22Rv1 (cell line): ENCODE measurements at regions not wholly inside any gene's neighbourhood (a gene's known extent, or its start where the extent isn't known, plus 50 kb on each side); places are given as distances from the start of the nearest gene placed in this dataset.

Source experiments
- H3K27ac ChIP-seq: fragments of 450-650 bp; 2 replicates; pipeline ENCODE4 v1.5.1; 2017
- ZFX ChIP-seq: fragments of 450-650 bp; IDR thresholded peaks from 2 replicates; pipeline ENCODE4 v1.6.1; 2017; ENCODE audit warnings: antibody characterized with exemption, borderline replicate concordance
- TF ChIP-seq, protein P1 (sequence below): fragments of 450-650 bp; IDR thresholded peaks from 2 replicates; pipeline ENCODE4 v1.5.1; 2017; ENCODE audit warnings: mild to moderate bottlenecking

DNA sequence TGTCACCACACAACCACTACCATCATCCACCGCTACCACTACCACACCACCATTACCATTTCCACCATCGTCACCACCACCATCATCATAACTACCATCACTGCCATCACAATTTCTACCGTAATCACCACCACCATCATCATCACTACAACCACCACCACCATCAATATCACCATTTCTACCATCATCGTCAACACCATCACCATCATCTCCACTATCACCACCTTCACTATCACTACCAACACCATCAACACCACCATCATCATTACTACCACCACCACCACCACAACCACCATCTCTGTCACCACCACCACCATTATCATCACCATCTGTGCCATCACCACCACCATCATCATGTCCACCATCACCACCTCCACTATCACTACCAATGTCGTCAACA lies 524.5 kb upstream of the C16orf82 start:
- TF ChIP-seq ZFX, result no peak
- TF ChIP-seq, protein P1, sequence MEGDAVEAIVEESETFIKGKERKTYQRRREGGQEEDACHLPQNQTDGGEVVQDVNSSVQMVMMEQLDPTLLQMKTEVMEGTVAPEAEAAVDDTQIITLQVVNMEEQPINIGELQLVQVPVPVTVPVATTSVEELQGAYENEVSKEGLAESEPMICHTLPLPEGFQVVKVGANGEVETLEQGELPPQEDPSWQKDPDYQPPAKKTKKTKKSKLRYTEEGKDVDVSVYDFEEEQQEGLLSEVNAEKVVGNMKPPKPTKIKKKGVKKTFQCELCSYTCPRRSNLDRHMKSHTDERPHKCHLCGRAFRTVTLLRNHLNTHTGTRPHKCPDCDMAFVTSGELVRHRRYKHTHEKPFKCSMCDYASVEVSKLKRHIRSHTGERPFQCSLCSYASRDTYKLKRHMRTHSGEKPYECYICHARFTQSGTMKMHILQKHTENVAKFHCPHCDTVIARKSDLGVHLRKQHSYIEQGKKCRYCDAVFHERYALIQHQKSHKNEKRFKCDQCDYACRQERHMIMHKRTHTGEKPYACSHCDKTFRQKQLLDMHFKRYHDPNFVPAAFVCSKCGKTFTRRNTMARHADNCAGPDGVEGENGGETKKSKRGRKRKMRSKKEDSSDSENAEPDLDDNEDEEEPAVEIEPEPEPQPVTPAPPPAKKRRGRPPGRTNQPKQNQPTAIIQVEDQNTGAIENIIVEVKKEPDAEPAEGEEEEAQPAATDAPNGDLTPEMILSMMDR, result no peak
- no peak overlapping the region for H3K27ac ChIP-seq

DNA sequence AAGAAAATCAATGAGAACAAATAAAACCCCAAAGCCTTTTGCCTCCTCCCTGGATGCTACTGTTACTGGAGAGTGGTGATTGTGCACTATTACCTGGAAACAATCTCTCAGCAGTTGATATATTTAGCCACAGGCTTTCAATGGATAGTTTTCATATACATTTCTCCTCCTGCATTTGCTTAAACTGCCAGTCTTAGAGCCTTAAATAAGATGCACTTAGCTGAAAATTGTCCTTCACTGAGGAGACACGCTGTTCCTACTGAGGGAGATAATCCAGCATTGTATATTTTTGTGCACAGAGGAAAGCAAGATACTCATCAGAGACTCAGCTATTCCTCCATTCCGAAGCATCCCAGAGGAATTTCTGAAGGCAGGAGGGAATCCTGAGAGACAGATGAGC lies 520.2 kb upstream of the C16orf82 start:
- TF ChIP-seq, protein P1, result no peak
- no peak for TF ChIP-seq ZFX
- no peak overlapping the region for H3K27ac ChIP-seq

DNA sequence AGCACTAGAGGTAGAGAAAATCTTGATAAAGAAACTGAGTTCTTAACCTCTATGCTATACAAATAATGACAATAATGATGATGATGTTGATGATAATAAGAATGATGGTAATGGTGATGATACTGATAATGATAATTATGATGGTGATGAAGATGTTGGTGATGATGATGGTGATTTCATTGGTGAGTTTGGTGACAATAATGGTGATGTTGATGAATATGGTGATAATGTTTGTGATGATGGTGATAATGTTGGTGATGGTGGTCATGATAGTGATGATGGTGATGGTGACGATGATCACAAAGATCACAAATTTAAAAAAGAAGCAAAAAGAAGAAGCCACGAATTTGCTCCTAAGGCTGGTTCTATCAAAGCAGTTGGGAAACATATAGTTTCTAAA lies 519.0 kb upstream of the C16orf82 start:
- TF ChIP-seq, protein P1, result no peak
- TF ChIP-seq ZFX, result no peak
- H3K27ac ChIP-seq, result no peak overlapping the region

DNA sequence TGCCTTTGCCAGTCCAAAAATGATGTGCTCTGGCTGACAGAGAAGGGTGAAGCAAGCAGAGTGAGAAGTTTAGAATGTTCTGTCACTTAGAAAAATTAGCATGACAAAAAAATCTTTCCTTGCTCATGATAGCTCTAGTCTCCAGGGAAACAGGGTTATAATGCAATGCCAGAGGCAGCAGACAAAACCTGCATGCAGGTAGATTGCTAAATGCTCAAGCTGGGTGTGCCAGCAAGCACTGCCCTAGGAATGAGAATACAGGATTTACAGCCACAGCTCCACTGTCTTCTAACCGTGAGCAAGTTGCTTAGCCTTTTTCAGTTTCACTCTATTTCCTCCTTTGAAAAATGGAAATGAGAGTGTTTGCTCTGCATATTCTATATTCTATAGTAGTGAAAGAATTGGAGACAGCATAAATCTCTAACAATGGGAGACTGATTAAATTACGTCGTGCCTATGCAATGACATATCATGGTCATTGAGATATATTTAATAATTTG lies 516.6 kb upstream of the C16orf82 start:
- TF ChIP-seq, protein P1, result no peak
- no peak for TF ChIP-seq ZFX
- no peak overlapping the region for H3K27ac ChIP-seq

DNA sequence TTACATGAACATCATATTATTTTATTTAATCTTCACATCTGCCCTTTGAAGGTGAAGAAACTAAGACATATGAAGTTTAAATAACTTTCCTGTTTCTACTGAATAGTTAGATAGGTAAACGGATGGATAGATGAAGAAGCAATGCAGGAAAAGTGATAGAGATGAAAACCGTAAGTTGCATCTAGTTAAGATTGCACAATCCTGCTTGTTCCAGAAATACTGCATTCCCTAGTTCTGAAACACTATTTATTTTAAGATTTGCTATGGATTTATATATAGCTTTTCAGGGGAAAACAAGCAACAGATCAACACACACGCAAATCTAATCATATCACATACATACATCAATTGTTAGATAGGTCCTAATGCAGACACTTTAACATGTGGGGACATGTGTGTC lies 512.7 kb upstream of the C16orf82 start:
- H3K27ac ChIP-seq, result no peak overlapping the region
- TF ChIP-seq ZFX, result no peak
- TF ChIP-seq, protein P1, result no peak

DNA sequence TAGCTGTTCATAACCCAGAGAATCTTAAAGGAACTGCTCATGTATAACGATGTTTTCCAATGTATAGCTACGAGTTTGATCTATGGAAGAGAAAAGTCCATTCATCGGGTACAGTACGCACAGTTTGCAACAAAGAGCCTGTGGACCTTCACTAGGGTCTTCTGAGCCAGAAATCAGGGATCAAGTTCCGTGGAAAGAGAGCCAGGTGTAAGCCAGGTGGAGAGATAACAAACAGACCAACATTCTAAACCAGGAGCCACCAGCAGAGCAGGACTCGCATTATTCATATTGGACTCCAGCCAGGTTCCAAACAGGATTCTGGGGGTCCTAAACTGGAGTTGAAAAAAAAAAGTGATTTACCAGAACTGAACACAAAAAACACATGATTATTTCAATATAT lies 505.4 kb upstream of the C16orf82 start:
- TF ChIP-seq, protein P1, result no peak
- TF ChIP-seq ZFX, result no peak
- H3K27ac ChIP-seq, result no peak overlapping the region

DNA sequence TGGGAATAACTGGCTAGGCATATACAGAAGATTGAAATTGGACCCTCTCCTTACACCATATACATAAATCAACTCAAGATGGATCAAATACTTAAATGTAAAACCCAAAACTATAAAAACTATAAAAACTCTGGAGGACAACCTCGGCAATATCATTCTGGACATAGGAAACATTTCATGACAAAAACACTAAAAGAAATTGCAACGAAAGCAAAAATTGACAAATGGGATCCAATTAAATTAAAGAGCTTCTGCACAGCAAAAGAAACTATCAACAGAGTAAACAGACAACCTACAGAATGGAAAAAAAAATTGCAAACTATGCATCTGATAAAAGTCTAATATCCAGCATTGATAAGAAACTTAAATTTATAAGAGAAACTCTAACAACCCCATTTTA lies 503.7 kb upstream of the C16orf82 start:
- TF ChIP-seq, protein P1, result no peak
- no peak for TF ChIP-seq ZFX
- H3K27ac ChIP-seq, result no peak overlapping the region
